ENCODE measurements at regions not wholly inside any gene's neighbourhood (a gene's known extent, or its start where the extent isn't known, plus 50 kb on each side); places are given as distances from the start of the nearest gene placed in this dataset.

DNA sequence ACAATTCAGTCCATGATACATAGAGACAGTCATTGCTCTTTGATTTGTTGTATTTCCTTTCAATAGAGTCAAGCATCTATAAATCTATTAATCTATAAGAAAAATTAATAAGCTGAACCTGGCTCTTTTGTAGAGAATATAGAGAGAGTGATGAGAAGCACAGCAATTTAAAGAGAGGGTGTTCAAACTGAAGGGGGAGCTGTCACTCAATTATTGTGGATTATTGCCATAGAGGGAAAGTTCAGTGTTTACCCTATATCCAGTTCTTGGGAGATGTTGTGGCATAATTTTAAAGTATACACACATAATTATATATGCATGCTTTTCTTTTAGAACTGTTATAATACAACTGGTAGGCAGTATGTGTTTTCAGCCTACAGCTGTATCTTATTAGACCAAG is 1469.0 kb upstream of the PABPC4L start:
- TF ChIP-seq POLR2AphosphoS5 (IDR thresholded peaks at IDR 0.05; ENCODE audit: low read depth): no peak
- TF ChIP-seq, protein P1, sequence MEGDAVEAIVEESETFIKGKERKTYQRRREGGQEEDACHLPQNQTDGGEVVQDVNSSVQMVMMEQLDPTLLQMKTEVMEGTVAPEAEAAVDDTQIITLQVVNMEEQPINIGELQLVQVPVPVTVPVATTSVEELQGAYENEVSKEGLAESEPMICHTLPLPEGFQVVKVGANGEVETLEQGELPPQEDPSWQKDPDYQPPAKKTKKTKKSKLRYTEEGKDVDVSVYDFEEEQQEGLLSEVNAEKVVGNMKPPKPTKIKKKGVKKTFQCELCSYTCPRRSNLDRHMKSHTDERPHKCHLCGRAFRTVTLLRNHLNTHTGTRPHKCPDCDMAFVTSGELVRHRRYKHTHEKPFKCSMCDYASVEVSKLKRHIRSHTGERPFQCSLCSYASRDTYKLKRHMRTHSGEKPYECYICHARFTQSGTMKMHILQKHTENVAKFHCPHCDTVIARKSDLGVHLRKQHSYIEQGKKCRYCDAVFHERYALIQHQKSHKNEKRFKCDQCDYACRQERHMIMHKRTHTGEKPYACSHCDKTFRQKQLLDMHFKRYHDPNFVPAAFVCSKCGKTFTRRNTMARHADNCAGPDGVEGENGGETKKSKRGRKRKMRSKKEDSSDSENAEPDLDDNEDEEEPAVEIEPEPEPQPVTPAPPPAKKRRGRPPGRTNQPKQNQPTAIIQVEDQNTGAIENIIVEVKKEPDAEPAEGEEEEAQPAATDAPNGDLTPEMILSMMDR (IDR thresholded peaks at IDR 0.05; ENCODE audit: insufficient read depth, low read length): no peak
- TF ChIP-seq, protein P2, sequence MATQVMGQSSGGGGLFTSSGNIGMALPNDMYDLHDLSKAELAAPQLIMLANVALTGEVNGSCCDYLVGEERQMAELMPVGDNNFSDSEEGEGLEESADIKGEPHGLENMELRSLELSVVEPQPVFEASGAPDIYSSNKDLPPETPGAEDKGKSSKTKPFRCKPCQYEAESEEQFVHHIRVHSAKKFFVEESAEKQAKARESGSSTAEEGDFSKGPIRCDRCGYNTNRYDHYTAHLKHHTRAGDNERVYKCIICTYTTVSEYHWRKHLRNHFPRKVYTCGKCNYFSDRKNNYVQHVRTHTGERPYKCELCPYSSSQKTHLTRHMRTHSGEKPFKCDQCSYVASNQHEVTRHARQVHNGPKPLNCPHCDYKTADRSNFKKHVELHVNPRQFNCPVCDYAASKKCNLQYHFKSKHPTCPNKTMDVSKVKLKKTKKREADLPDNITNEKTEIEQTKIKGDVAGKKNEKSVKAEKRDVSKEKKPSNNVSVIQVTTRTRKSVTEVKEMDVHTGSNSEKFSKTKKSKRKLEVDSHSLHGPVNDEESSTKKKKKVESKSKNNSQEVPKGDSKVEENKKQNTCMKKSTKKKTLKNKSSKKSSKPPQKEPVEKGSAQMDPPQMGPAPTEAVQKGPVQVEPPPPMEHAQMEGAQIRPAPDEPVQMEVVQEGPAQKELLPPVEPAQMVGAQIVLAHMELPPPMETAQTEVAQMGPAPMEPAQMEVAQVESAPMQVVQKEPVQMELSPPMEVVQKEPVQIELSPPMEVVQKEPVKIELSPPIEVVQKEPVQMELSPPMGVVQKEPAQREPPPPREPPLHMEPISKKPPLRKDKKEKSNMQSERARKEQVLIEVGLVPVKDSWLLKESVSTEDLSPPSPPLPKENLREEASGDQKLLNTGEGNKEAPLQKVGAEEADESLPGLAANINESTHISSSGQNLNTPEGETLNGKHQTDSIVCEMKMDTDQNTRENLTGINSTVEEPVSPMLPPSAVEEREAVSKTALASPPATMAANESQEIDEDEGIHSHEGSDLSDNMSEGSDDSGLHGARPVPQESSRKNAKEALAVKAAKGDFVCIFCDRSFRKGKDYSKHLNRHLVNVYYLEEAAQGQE (IDR thresholded peaks at IDR 0.05; ENCODE audit: insufficient replicate concordance, low read depth): no peak
- TF ChIP-seq SPI1 (IDR thresholded peaks at IDR 0.05; ENCODE audit: borderline replicate concordance, low read depth): no peak
- TF ChIP-seq GABPA (IDR thresholded peaks at IDR 0.05; ENCODE audit: low read depth): no peak

All from HL-60 (cell line).